MG63 (cell line): ENCODE measurements at regions not wholly inside any gene's neighbourhood (a gene's known extent, or its start where the extent isn't known, plus 50 kb on each side); places are given as distances from the start of the nearest gene placed in this dataset.

Experiments used
- DNase-seq: peaks from one replicate; pipeline ENCODE4 v3.0.0-alpha.2; 2020
- H3K27me3 ChIP-seq: fragments of 250-450 bp; sonication (Bioruptor Pico); 2 replicates; pipeline ENCODE4 v1.5.1; 2020; ENCODE audit warnings: mild to moderate bottlenecking, moderate library complexity
- H3K36me3 ChIP-seq: fragments of 250-450 bp; sonication (Bioruptor Pico); 2 replicates; pipeline ENCODE4 v1.5.1; 2020; ENCODE audit warnings: mild to moderate bottlenecking, moderate library complexity
- H3K4me3 ChIP-seq: fragments of 250-450 bp; sonication (Bioruptor Pico); 2 replicates; pipeline ENCODE4 v1.5.1; 2020; ENCODE audit warnings: mild to moderate bottlenecking, moderate library complexity
- H3K9me3 ChIP-seq: fragments of 250-450 bp; sonication (Bioruptor Pico); 2 replicates; pipeline ENCODE4 v1.5.1; 2020; ENCODE audit warnings: mild to moderate bottlenecking, moderate library complexity

GRCh38 chr5:1975898-1976765, 93.4 kb upstream of the IRX4 start:
- peaks cover 3% of the 10 kb centered on the region; the same call in 1 of the 2 replicates for H3K9me3 ChIP-seq
- no peaks in the 10 kb centered on the region for H3K36me3 ChIP-seq
- no peak for DNase-seq

DNA sequence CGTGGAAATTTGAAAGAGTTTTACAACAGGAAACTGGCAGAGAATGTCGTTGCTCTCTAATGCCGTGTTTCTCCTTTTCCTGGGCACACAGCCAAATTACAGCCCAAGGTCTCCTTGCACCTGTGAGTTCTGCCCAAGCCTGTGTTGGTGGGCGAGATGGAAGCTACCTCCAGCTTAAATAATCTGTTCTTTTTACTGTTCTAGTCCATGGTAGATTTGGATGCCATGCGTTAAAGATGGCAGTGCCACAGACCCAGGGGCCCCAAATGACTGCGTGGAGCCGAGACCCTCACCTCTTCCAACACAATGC, 92.6 kb upstream of the IRX4 start:
- no peak for DNase-seq
- H3K27me3 ChIP-seq: peaks cover 4% of the 10 kb centered on the region; the same call in 1 of the 2 replicates

More at GRCh38 chr5:1975898-1976765, 93.4 kb upstream of the IRX4 start:
- Histone ChIP-seq H3K27me3 (peaks cover 4% of the 10 kb centered on the region; the same call in 1 of the 2 replicates), H3K4me3 (no peak overlapping the region)

GRCh38 chr5:1974501-1975405, 92.0 kb upstream of the IRX4 start:
- Histone ChIP-seq H3K9me3 (peaks cover 3% of the 10 kb centered on the region; the same call in 1 of the 2 replicates), H3K27me3 (peaks cover 4% of the 10 kb centered on the region; the same call in 1 of the 2 replicates), H3K4me3 (no peak overlapping the region), H3K36me3 (no peaks in the 10 kb centered on the region)
- DNase-seq: no peak

More for the DNA sequence above, 92.6 kb upstream of the IRX4 start:
- Histone ChIP-seq H3K36me3 (no peaks in the 10 kb centered on the region), H3K9me3 (peaks cover 3% of the 10 kb centered on the region; the same call in 1 of the 2 replicates), H3K4me3 (no peak overlapping the region)

DNA sequence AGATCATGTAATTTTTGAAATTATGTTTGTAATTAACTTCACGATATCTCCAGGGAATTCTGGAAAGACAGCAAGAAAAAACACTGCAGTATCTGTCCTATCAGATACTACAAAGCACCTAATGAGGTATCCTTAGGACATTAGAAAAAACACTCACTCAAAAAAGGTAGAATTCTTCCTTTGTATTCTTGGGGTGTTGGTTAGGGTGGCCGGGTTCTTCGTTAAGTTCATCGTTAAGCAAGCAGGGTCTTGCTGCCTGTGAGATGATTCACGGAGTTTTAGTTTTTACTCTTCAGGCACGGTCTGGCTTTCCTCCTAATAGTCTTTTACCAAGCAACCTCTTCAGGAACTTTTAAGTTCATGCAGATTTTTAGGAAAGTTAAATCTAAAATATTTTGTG, 91.4 kb upstream of the IRX4 start:
- peaks cover 3% of the 10 kb centered on the region; the same call in 1 of the 2 replicates for H3K9me3 ChIP-seq
- DNase-seq: no peak
- no peak overlapping the region for H3K4me3 ChIP-seq
- H3K27me3 ChIP-seq: peaks cover 4% of the 10 kb centered on the region; the same call in 1 of the 2 replicates
- H3K36me3 ChIP-seq: no peaks in the 10 kb centered on the region

DNA sequence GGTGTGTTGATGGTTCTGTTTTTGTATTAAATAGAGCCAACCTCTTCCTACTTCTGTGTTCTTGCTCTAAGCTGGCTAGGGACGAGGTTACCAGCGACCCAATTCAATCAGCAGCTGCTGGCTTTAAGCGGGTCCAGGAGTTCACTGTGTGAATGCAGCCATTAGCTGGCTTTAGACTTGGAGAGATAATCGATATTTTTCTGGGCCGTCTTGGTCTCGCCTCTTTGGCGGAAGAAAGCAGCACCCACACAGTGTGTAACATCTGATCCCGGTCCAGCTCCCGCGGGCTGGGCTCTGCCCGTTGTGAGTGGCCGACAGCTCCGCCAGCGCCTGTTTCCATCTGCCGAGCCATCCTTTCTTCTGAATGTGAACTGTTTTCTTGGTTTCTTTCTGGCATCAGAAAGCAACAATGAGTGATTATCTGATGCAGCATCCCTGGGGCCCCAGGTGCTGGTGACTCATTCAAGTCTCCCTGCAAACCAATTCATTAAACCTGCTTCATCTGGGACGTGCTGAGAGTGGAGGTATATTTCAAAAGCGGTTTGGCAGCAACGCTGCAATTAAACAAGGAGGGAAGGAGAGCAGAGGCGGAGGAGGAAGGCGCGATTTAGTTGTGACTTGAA, 90.8 kb upstream of the IRX4 start:
- no peak overlapping the region for H3K4me3 ChIP-seq

GRCh38 chr5:1971944-1972343, 89.2 kb upstream of the IRX4 start:
- Histone ChIP-seq H3K27me3 (peaks cover 7% of the 10 kb centered on the region; the same call in 1 of the 2 replicates), H3K36me3 (no peaks in the 10 kb centered on the region), H3K9me3 (no peaks in the 10 kb centered on the region), H3K4me3 (no peak overlapping the region)
- no peak for DNase-seq

More for the DNA sequence above, 90.8 kb upstream of the IRX4 start:
- Histone ChIP-seq H3K36me3 (no peaks in the 10 kb centered on the region), H3K9me3 (peaks cover 3% of the 10 kb centered on the region; the same call in 1 of the 2 replicates), H3K27me3 (peaks cover 4% of the 10 kb centered on the region; the same call in 1 of the 2 replicates)
- DNase-seq: no peak

DNA sequence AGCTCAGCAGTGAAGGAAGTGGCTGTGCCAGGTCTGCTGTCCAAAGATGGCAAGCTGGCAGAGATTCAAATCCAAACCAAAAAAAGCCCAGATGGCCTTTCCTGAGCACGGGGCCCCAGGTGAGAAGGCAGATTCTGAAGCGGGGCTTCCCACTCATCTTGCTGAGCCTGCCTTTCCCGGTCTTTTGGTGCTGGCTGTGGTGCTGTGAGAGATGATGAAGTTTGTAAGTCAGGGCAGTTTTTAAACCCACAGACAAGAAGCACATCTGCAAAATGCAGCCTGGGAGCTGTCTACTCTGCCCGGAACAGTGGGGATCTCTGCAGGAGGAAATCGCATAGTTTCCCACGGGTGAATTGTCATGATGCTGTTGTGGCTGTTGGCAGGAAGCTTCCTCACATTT, 85.0 kb upstream of the IRX4 start:
- no peaks in the 10 kb centered on the region for H3K36me3 ChIP-seq
- no peaks in the 10 kb centered on the region for H3K9me3 ChIP-seq
- no peak for DNase-seq
- H3K4me3 ChIP-seq: no peak overlapping the region
- peaks cover 6% of the 10 kb centered on the region; the same call in 1 of the 2 replicates for H3K27me3 ChIP-seq

DNA sequence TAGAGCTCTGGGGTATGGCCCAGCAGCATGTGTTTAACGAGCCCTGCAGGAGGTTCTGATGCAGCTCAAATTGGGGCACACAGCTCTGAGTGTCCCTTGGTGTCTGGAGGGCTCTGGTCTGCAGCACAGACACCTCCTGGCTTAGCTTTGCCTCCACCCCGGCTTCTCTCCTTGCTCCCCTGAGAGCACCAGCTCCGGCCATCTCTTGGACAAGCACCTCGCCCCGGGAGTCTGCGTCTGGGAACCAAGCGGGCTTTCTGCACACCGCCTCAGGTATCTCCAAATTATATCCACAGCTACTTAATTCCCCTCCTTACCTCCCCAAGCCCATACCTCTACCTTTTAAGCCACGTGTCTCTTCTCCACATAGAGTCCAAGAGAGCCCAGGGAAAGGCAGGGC, 83.7 kb upstream of the IRX4 start:
- H3K27me3 ChIP-seq: peaks cover 3% of the 10 kb centered on the region; the same call in 1 of the 2 replicates
- H3K9me3 ChIP-seq: no peaks in the 10 kb centered on the region
- no peaks in the 10 kb centered on the region for H3K36me3 ChIP-seq
- DNase-seq: no peak
- H3K4me3 ChIP-seq: no peak overlapping the region

DNA sequence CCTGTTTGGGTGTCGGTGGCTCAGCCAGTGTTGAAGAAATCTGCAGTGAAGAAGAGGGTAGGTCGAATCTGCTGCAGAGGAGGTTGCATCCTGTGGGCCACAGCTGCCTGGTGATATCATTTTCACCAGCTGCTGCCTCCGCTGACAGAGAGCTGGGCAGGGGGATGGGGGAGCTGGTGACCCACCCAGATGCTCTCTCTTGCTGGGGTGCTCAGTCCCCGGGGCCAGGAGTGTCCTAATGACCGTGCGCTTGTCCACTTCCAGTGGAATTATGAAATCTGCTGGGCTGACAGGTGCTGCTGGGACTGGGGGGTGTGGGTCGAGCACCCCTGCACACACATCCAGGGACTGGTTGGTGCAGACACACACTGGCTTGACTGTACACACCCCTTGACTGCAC, 83.2 kb upstream of the IRX4 start:
- Histone ChIP-seq H3K9me3 (no peaks in the 10 kb centered on the region), H3K27me3 (peaks cover 3% of the 10 kb centered on the region; the same call in 1 of the 2 replicates), H3K4me3 (no peak overlapping the region), H3K36me3 (peaks cover 3% of the 10 kb centered on the region)
- no peak for DNase-seq

DNA sequence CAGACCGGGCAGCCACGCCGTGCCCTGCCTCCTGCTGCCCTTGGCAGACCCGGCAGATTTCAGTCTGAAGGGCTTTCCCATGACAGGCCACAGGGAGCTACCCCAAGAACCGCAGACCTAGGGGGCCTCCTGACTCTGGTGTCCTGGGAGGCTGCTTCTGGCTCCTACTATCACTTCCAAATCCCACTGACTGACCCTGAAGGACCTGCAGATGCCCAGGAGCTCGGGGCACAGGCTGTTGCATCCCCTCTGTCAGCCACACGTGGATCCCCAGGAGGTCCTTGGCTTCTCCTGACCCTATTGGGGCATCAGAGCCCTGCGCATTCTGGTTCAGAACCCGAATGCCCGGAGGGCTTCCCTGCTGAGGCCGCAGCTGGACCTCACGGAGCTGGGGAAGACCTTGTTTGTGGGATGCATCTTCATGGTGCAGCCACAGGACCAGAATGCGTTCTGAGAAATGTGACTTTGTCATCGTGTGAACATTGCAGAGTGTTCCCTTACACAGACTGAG, 81.3 kb upstream of the IRX4 start:
- no peak overlapping the region for H3K4me3 ChIP-seq
- no peak for DNase-seq
- H3K36me3 ChIP-seq: peaks cover 4% of the 10 kb centered on the region
- H3K9me3 ChIP-seq: no peaks in the 10 kb centered on the region
- H3K27me3 ChIP-seq: peaks cover 3% of the 10 kb centered on the region; the same call in 1 of the 2 replicates

DNA sequence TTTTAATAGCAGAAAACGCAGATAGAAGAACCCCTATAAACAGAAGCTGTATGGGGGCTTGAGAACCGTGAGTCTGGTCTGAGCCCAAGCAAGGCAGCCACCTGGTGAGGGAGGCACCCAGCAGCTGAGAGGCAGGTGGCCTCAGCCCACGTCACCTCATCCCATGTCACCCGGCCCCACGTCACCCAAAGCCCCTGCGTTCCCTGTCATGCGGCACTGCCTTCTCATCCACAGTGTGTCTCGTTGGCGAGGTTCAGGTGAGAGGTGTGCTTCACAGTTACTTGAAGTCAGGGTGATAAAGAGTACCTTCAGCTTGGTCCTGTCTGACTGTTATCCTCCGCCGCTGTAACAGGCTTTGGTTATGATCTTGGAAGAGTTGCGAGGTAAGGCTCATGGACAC, 80.6 kb upstream of the IRX4 start:
- H3K4me3 ChIP-seq: no peak overlapping the region
- DNase-seq: no peak
- H3K36me3 ChIP-seq: peaks cover 4% of the 10 kb centered on the region
- H3K9me3 ChIP-seq: no peaks in the 10 kb centered on the region
- H3K27me3 ChIP-seq: peaks cover 3% of the 10 kb centered on the region; the same call in 1 of the 2 replicates

DNA sequence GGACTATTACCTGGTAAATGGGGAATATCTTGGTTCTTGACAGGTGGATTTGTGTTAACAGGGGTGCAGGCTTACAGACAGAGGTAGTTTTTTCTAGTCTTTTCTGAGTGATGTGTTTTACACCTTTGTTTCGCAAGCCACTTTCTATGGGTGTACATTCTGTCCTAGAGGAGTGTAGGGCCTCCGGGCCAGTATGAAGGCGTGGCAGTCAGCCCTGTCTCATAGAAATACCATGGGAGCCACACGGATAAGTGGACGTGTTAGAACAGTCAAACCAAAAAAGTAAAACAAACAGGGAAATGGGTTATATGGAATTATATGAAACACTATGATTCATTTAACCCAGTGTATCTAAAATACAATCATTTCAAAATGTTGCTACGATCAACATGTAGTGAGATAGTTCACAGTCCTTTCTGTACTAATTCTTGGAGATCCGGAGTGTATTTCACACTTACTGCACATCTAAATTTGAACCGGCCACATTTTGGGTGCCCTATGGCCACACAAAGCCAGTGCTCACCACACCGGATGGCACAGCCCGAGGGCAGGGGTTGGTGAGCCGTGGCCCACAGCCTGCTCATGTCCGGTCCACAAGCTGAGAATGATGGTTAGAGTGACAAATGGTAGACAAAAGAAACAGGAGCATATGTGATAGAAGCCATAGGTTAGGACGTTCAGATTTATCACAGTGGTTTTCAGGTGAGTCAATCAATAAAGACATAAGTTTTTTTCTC, 80.1 kb upstream of the IRX4 start:
- Histone ChIP-seq H3K36me3 (peaks cover 4% of the 10 kb centered on the region), H3K27me3 (peaks cover 3% of the 10 kb centered on the region; the same call in 1 of the 2 replicates), H3K4me3 (no peak overlapping the region), H3K9me3 (no peaks in the 10 kb centered on the region)
- DNase-seq: no peak

GRCh38 chr5:1961952-1962595, 79.3 kb upstream of the IRX4 start:
- Histone ChIP-seq H3K9me3 (no peaks in the 10 kb centered on the region), H3K4me3 (no peak overlapping the region), H3K36me3 (peaks cover 4% of the 10 kb centered on the region)

GRCh38 chr5:1961304-1961946, 78.7 kb upstream of the IRX4 start:
- no peak for DNase-seq
- Histone ChIP-seq H3K36me3 (peaks cover 4% of the 10 kb centered on the region), H3K9me3 (no peaks in the 10 kb centered on the region), H3K4me3 (no peak overlapping the region), H3K27me3 (no peaks in the 10 kb centered on the region)

More at GRCh38 chr5:1961952-1962595, 79.3 kb upstream of the IRX4 start:
- no peak for DNase-seq
- H3K27me3 ChIP-seq: no peaks in the 10 kb centered on the region
